Spleen (tissue), 11 donors: ENCODE measurements at regions not wholly inside any gene's neighbourhood (a gene's known extent, or its start where the extent isn't known, plus 50 kb on each side); places are given as distances from the start of the nearest gene placed in this dataset.

Source experiments
- DNase-seq: peaks from one replicate; pipeline ENCODE4 v3.0.0-alpha.2; 2020
- H3K27ac ChIP-seq, 8 donors: fragments of 200-600 bp; sonication (generic) in 7 of 8; 1 replicate in 4 of 8; 2 replicates in 4 of 8; pipeline versions ENCODE4 v1.5.0 to v1.8.0; 2016 to 2021; ENCODE audit warnings: inconsistent platforms in 4 of 8, mild to moderate bottlenecking in 4 of 8, moderate library complexity in 1 of 8
- H3K27me3 ChIP-seq, 7 donors: fragments of 200-600 bp; sonication (generic) in 6 of 7; replicated peaks in 1 of 7; 1 replicate in 4 of 7; 2 replicates in 3 of 7; pipeline versions ENCODE4 v1.5.0 to v1.8.0; 2016 to 2021; ENCODE audit warnings: inconsistent platforms in 3 of 7, mild to moderate bottlenecking in 1 of 7
- H3K36me3 ChIP-seq, 6 donors: fragments of 200-600 bp; sonication (generic) in 5 of 6; 1 replicate in 4 of 6; 2 replicates in 2 of 6; pipeline versions ENCODE4 v1.5.0 to v1.8.0; 2016 to 2021; ENCODE audit warnings: inconsistent platforms in 2 of 6
- H3K4me1 ChIP-seq, 6 donors: fragments of 200-600 bp; sonication (generic) in 5 of 6; 1 replicate in 3 of 6; 2 replicates in 3 of 6; pipeline versions ENCODE4 v1.5.0 to v1.8.0; 2016 to 2021; ENCODE audit warnings: inconsistent platforms in 3 of 6
- H3K4me3 ChIP-seq, 8 donors: fragments of 200-600 bp; sonication (generic) in 7 of 8; 1 replicate in 4 of 8; 2 replicates in 4 of 8; pipeline versions ENCODE4 v1.5.0 to v1.8.0; 2016 to 2021; ENCODE audit warnings: inconsistent platforms in 4 of 8, mild to moderate bottlenecking in 4 of 8, moderate library complexity in 2 of 8
- H3K9me3 ChIP-seq, 8 donors: fragments of 200-600 bp; sonication (generic) in 7 of 8; 1 replicate in 4 of 8; 2 replicates in 4 of 8; pipeline versions ENCODE4 v1.5.0 to v1.8.0; 2016 to 2021; ENCODE audit warnings: inconsistent platforms in 4 of 8
- POLR2A ChIP-seq, 3 donors: fragments of 450-650 bp; IDR thresholded peaks; one replicate each; pipeline ENCODE4 v1.5.1; 2017; ENCODE audit warnings: antibody characterized with exemption in 3 of 3, mild to moderate bottlenecking in 1 of 3
- POLR2AphosphoS5 ChIP-seq, 3 donors: sonication (generic); formaldehyde crosslinking; IDR thresholded peaks; one replicate each; pipeline ENCODE4 v1.5.1; 2017; ENCODE audit warnings: antibody characterized with exemption in 3 of 3
- WGBS, 5 donors: extraction: QIAGEN DNeasy Blood & Tissue Kit in 3 of 5; methylation state at CpG; one replicate each; pipeline versions ENCODE4 v1.1.5 to v1.1.7; 2013 to 2018; 5-methylcytosine and 5-hydroxymethylcytosine counted together
- intact Hi-C: fragments of 100-400 bp; cut with DNase I; formaldehyde crosslinking; loops from one replicate; pipeline ENCODE4 v1.15.0; 2023; ENCODE audit warnings: low total_unique reads
- TF ChIP-seq, protein P1 (sequence below), 11 experiments: fragments of 200-600 bp in 7 of 11; fragments of 450-650 bp in 4 of 11; sonication (generic) in 4 of 11; IDR thresholded peaks in 8 of 11; conservative IDR thresholded peaks in 3 of 11; 1 replicate in 7 of 11; 2 replicates in 4 of 11; pipeline versions ENCODE4 v1.4.0 to v1.8.0; 2016 to 2021; ENCODE audit warnings: antibody characterized with exemption in 11 of 11, inconsistent platforms in 4 of 11, mild to moderate bottlenecking in 1 of 11
- donor health status: healthy with polysubstance abuse.
- donor health status: DM: no; HTN: no; CAD: no; lungs with moderate emphysema.
- donor health status: DM: no; HTN: no; CAD: no.
- donor health status: Bipolar disorder and iron deficiency.
- donor health status: healthy.
- donor health status: DM: no; HTN: no; CAD: no.
- donor health status: DM: yes; HTN: yes; CAD: no.

DNA sequence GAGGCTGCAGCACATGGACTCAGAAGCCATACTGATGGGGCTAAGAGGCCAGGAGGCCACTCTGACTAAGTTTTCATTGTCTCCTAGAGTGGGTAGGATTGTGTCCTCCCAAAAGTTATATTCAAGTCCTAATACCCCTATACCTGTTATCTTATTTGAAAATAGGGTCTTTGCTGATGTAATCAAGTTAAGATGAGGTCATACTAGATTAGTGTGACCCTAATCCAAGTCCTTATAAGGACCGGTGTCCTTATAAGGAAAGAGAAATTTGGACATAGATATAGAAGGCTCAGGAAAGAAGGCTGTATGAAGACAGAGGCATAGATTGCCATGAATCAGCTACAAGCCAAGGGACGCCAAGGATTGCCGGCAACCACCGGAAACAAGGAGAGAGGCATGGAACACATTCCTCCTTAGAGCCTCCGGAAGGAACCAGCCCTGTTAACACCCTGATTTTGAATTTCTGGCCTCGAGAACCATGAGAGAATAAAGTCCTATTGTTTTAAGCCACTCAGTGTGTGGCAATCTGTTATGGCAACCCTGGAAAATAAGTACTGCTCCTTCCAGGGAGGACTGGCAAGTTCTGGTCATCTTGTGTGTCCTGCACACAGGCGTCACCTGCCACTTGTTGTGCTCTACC is 157.0 kb downstream of the EMX2 start:
- intact Hi-C loops, result no loop called here

DNA sequence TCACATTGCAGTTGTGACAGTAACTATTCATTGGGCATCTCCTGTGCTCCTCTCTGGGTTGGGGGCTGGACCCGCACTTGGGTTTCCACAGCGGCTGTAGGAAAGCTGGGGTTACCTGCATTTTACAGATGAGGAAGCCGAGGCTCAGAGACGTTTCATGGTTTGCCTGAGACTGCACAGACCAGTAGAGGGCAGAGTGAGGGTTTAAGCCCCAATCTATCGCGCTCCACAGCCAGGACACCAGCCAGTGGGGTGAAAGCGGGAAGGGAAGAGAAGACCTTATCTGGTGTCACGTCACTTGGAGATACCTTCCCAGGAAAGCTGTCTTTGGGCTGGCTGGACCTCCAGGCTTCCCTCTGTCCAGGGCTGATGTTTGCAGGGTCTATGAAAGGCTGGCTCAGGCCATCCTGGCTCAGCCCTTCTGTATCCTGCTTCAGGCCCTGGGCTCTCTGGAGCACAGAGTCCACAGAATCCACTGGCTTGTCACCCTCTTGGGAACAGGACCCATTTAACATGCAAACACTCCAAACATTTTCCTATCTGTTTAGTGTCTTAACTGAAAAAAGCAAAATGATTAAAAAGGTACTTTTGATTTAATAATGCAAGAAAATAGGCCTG is 167.7 kb downstream of the EMX2 start:
- peaks cover 0 to 16% (median 0%) of the 10 kb centered on the region in 7 donors for H3K27me3 ChIP-seq
- H3K36me3 ChIP-seq, result no peaks in the 10 kb centered on the region
- TF ChIP-seq POLR2AphosphoS5 (IDR thresholded peaks at IDR 0.05) (no peak), POLR2A (IDR thresholded peaks at IDR 0.05) (no peak)
- TF ChIP-seq, protein P1, sequence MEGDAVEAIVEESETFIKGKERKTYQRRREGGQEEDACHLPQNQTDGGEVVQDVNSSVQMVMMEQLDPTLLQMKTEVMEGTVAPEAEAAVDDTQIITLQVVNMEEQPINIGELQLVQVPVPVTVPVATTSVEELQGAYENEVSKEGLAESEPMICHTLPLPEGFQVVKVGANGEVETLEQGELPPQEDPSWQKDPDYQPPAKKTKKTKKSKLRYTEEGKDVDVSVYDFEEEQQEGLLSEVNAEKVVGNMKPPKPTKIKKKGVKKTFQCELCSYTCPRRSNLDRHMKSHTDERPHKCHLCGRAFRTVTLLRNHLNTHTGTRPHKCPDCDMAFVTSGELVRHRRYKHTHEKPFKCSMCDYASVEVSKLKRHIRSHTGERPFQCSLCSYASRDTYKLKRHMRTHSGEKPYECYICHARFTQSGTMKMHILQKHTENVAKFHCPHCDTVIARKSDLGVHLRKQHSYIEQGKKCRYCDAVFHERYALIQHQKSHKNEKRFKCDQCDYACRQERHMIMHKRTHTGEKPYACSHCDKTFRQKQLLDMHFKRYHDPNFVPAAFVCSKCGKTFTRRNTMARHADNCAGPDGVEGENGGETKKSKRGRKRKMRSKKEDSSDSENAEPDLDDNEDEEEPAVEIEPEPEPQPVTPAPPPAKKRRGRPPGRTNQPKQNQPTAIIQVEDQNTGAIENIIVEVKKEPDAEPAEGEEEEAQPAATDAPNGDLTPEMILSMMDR (IDR thresholded peaks at IDR 0.05 in 8 of 11, conservative IDR thresholded peaks at IDR 0.05 in 3 of 11), result no peak
- no peak for DNase-seq
- WGBS, 5 donors, result 78 to 91% (median 86%) methylated on average over 8 of the region's 8 CpGs
- H3K27ac ChIP-seq, result no peak overlapping the region
- no peak overlapping the region for H3K4me3 ChIP-seq
- H3K4me1 ChIP-seq, result no peaks in the 10 kb centered on the region
- intact Hi-C loops, result no loop called here
- peaks cover 0 to 4% (median 0%) of the 10 kb centered on the region in 8 donors for H3K9me3 ChIP-seq

More for the DNA sequence above, 157.0 kb downstream of the EMX2 start:
- Histone ChIP-seq H3K36me3 (no peaks in the 10 kb centered on the region), H3K4me1 (no peaks in the 10 kb centered on the region), H3K4me3 (no peak overlapping the region), H3K27ac (no peak overlapping the region), H3K9me3 (no peaks in the 10 kb centered on the region), H3K27me3 (peaks cover 0 to 26% (median 0%) of the 10 kb centered on the region in 7 donors)
- WGBS, 5 donors, result 63 to 84% (median 79%) methylated on average over 7 of the region's 7 CpGs
- TF ChIP-seq, protein P1 (IDR thresholded peaks at IDR 0.05 in 8 of 11, conservative IDR thresholded peaks at IDR 0.05 in 3 of 11), result no peak
- TF ChIP-seq POLR2AphosphoS5 (IDR thresholded peaks at IDR 0.05) (no peak), POLR2A (IDR thresholded peaks at IDR 0.05) (no peak)
- no peak for DNase-seq

DNA sequence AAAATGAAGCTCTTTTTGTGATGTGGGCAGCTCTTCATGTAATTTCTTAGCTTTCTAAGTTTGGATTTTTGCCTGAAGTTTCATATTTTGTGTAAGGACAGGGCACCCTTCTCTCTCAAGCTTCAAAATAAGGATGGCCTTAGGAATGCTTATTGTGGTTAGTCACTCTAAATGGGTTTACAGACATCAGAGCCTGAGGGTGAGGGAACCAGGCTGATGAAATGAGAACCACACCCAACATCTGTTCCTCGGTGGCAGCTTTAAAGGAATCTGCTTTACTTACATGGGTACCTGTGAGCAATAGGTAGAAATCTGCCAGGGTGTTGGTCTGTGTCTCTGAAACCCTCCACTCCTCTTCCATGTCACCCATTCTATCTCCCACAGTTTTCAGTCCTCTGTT is 174.3 kb downstream of the EMX2 start:
- H3K27me3 ChIP-seq, result peaks cover 0 to 32% (median 0%) of the 10 kb centered on the region in 7 donors
- H3K27ac ChIP-seq, result no peak overlapping the region
- no peak overlapping the region for H3K4me3 ChIP-seq
- 76 to 89% (median 81%) methylated on average over 1 of the region's 1 CpG for WGBS, 5 donors
- DNase-seq, result no peak
- TF ChIP-seq, protein P1 (IDR thresholded peaks at IDR 0.05 in 8 of 11, conservative IDR thresholded peaks at IDR 0.05 in 3 of 11), result no peak
- TF ChIP-seq POLR2AphosphoS5 (IDR thresholded peaks at IDR 0.05) (no peak), POLR2A (IDR thresholded peaks at IDR 0.05) (no peak)
- H3K9me3 ChIP-seq, result peaks cover 0 to 11% (median 1%) of the 10 kb centered on the region in 8 donors
- intact Hi-C loops, result no loop called here
- no peaks in the 10 kb centered on the region for H3K4me1 ChIP-seq
- no peaks in the 10 kb centered on the region for H3K36me3 ChIP-seq
